ENCODE measurements at regions not wholly inside any gene's neighbourhood (a gene's known extent, or its start where the extent isn't known, plus 50 kb on each side); places are given as distances from the start of the nearest gene placed in this dataset.

DNA sequence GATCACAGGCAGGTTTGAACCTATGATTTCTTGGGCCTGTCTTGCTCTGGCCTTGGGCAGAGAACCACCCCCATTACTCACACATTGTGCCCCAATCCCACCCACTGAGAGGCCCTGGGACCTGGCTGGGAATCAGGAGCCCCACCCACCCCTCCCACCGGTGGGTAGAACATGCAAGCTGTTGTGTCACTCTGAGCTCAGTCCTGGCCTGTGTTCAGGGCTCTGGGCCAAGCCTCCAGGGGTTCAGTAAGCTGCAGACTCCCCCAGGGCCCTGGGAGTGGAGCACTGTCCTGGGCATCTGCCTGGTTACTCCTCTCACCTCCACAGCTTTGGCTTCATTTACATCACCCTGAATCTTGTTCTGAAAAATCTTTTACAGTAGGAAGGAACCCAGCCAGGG is 270.5 kb downstream of the RRAGC start:
- Histone ChIP-seq H3K27me3 (ENCODE audit: control insufficient read depth in 4 of 4, insufficient read depth in 4 of 4, low read length in 3 of 4) (peaks cover 0 to 9% (median 0%) of the 10 kb centered on the region in 4 donors), H3K27ac (ENCODE audit: low read depth in 1 of 2, low read length in 2 of 2) (no peak overlapping the region), H3K36me3 (ENCODE audit: control insufficient read depth in 4 of 4, insufficient read depth in 3 of 4, low read depth in 1 of 4, low read length in 3 of 4) (no peaks in the 10 kb centered on the region), H3K4me3 (ENCODE audit: low read depth in 1 of 3, low read length in 3 of 3) (no peak overlapping the region), H3K9ac (ENCODE audit: low read depth in 1 of 2, low read length in 2 of 2) (no peak overlapping the region), H3K9me3 (ENCODE audit: control insufficient read depth in 4 of 4, low read length in 3 of 4) (peaks cover 0 to 9% (median 6%) of the 10 kb centered on the region in 4 donors), H3K4me1 (ENCODE audit: control insufficient read depth in 4 of 4, insufficient read depth in 4 of 4, low read length in 3 of 4) (no peaks in the 10 kb centered on the region)
- DNase-seq (ENCODE audit: low spot score), result no peak
- TF ChIP-seq YY1 (IDR thresholded peaks at IDR 0.05) (no peak), JUND (IDR thresholded peaks at IDR 0.05) (no peak), EGR1 (IDR thresholded peaks at IDR 0.05; ENCODE audit: low read depth in 2 of 2) (no peak), RAD21 (IDR thresholded peaks at IDR 0.05) (no peak), FOXA2 (IDR thresholded peaks at IDR 0.05) (no peak), GABPA (IDR thresholded peaks at IDR 0.05 in 1 of 2, conservative IDR thresholded peaks at IDR 0.05 in 1 of 2) (no peak), RXRA (IDR thresholded peaks at IDR 0.05) (no peak), HNF4G (IDR thresholded peaks at IDR 0.05) (no peak), SP1 (IDR thresholded peaks at IDR 0.05) (no peak), FOXA1 (IDR thresholded peaks at IDR 0.05) (no peak), HNF4A (conservative IDR thresholded peaks at IDR 0.05) (no peak), TAF1 (conservative IDR thresholded peaks at IDR 0.05) (no peak), NR2F2 (IDR thresholded peaks at IDR 0.05) (no peak)
- TF ChIP-seq, protein P1, sequence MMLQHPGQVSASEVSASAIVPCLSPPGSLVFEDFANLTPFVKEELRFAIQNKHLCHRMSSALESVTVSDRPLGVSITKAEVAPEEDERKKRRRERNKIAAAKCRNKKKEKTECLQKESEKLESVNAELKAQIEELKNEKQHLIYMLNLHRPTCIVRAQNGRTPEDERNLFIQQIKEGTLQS (IDR thresholded peaks at IDR 0.05), result no peak
- TF ChIP-seq, protein P2, sequence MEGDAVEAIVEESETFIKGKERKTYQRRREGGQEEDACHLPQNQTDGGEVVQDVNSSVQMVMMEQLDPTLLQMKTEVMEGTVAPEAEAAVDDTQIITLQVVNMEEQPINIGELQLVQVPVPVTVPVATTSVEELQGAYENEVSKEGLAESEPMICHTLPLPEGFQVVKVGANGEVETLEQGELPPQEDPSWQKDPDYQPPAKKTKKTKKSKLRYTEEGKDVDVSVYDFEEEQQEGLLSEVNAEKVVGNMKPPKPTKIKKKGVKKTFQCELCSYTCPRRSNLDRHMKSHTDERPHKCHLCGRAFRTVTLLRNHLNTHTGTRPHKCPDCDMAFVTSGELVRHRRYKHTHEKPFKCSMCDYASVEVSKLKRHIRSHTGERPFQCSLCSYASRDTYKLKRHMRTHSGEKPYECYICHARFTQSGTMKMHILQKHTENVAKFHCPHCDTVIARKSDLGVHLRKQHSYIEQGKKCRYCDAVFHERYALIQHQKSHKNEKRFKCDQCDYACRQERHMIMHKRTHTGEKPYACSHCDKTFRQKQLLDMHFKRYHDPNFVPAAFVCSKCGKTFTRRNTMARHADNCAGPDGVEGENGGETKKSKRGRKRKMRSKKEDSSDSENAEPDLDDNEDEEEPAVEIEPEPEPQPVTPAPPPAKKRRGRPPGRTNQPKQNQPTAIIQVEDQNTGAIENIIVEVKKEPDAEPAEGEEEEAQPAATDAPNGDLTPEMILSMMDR (IDR thresholded peaks at IDR 0.05; ENCODE audit: low read depth, low read length, missing input control), result no peak
- TF ChIP-seq, protein P3, sequence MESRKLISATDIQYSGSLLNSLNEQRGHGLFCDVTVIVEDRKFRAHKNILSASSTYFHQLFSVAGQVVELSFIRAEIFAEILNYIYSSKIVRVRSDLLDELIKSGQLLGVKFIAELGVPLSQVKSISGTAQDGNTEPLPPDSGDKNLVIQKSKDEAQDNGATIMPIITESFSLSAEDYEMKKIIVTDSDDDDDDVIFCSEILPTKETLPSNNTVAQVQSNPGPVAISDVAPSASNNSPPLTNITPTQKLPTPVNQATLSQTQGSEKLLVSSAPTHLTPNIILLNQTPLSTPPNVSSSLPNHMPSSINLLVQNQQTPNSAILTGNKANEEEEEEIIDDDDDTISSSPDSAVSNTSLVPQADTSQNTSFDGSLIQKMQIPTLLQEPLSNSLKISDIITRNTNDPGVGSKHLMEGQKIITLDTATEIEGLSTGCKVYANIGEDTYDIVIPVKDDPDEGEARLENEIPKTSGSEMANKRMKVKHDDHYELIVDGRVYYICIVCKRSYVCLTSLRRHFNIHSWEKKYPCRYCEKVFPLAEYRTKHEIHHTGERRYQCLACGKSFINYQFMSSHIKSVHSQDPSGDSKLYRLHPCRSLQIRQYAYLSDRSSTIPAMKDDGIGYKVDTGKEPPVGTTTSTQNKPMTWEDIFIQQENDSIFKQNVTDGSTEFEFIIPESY (IDR thresholded peaks at IDR 0.05), result no peak
- TF ChIP-seq, protein P4, sequence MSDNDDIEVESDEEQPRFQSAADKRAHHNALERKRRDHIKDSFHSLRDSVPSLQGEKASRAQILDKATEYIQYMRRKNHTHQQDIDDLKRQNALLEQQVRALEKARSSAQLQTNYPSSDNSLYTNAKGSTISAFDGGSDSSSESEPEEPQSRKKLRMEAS (IDR thresholded peaks at IDR 0.05), result no peak
- TF ChIP-seq, protein P5, sequence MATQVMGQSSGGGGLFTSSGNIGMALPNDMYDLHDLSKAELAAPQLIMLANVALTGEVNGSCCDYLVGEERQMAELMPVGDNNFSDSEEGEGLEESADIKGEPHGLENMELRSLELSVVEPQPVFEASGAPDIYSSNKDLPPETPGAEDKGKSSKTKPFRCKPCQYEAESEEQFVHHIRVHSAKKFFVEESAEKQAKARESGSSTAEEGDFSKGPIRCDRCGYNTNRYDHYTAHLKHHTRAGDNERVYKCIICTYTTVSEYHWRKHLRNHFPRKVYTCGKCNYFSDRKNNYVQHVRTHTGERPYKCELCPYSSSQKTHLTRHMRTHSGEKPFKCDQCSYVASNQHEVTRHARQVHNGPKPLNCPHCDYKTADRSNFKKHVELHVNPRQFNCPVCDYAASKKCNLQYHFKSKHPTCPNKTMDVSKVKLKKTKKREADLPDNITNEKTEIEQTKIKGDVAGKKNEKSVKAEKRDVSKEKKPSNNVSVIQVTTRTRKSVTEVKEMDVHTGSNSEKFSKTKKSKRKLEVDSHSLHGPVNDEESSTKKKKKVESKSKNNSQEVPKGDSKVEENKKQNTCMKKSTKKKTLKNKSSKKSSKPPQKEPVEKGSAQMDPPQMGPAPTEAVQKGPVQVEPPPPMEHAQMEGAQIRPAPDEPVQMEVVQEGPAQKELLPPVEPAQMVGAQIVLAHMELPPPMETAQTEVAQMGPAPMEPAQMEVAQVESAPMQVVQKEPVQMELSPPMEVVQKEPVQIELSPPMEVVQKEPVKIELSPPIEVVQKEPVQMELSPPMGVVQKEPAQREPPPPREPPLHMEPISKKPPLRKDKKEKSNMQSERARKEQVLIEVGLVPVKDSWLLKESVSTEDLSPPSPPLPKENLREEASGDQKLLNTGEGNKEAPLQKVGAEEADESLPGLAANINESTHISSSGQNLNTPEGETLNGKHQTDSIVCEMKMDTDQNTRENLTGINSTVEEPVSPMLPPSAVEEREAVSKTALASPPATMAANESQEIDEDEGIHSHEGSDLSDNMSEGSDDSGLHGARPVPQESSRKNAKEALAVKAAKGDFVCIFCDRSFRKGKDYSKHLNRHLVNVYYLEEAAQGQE (IDR thresholded peaks at IDR 0.05), result no peak
- WGBS, result 19% methylated on average over 1 of the region's 1 CpG

Measured in liver (tissue), 8 donors.